ENCODE measurements at regions not wholly inside any gene's neighbourhood (a gene's known extent, or its start where the extent isn't known, plus 50 kb on each side); places are given as distances from the start of the nearest gene placed in this dataset.

- no TSS peak for BruUV-seq (replicated peaks)
- intact Hi-C loops (cut with micrococcal nuclease; ENCODE audit: unreplicated experiment), result no loop called here
- CTCF ChIA-PET (ENCODE audit: low intra/inter-chr PET ratio, low total read pairs), result no interaction called here
- POLR2A ChIA-PET, result no interaction called here
- WGBS (ENCODE audit: low lambda C conversion rate), result 2% methylated on average over 5 of the region's 5 CpGs
- Histone ChIP-seq H2AFZ (ENCODE audit: low read length) (no peak overlapping the region), H3K36me3 (replicated peaks in 1 of 2; ENCODE audit: control insufficient read depth in 1 of 2, insufficient read depth in 2 of 2, low read length in 2 of 2) (no peaks in the 10 kb centered on the region), H3K4me1 (ENCODE audit: insufficient read depth, low read length) (no peaks in the 10 kb centered on the region), H3K79me2 (ENCODE audit: insufficient read depth, low read length) (no peaks in the 10 kb centered on the region), H3K27ac (ENCODE audit: extremely low read length, insufficient read depth, low read length) (no peak overlapping the region), H3K9ac (ENCODE audit: insufficient read depth, low read depth, low read length) (no peak overlapping the region), H3K27me3 (ENCODE audit: control insufficient read depth in 1 of 2, insufficient read depth in 2 of 2, low read length in 2 of 2) (no peaks in the 10 kb centered on the region), H3K4me2 (ENCODE audit: low read depth, low read length) (no peak overlapping the region), H4K20me1 (ENCODE audit: insufficient read depth, low read length) (no peaks in the 10 kb centered on the region), H3K9me3 (ENCODE audit: low read length) (no peaks in the 10 kb centered on the region), H3K4me3 (replicated peaks in 1 of 3; ENCODE audit: insufficient read depth in 1 of 3, low read depth in 2 of 3, low read length in 3 of 3) (no peak overlapping the region)
- DNase-seq (ENCODE audit: low spot score) (no peak), FAIRE-seq (no peak), ATAC-seq (no peak)
- TF ChIP-seq ZNF746 (CRISPR knock-in tag; IDR thresholded peaks at IDR 0.05), result no peak
- TF ChIP-seq CHD4 (IDR thresholded peaks at IDR 0.05; ENCODE audit: borderline replicate concordance, low read length), result no peak
- no peak for TF ChIP-seq ATF7 (IDR thresholded peaks at IDR 0.05)
- no peak for TF ChIP-seq ATF7 (CRISPR knock-in tag; IDR thresholded peaks at IDR 0.05)
- no peak for TF ChIP-seq ZEB1 (IDR thresholded peaks at IDR 0.05; ENCODE audit: insufficient replicate concordance, low read depth)
- no peak for TF ChIP-seq PRMT3 (CRISPR knock-in tag; IDR thresholded peaks at IDR 0.05; ENCODE audit: borderline replicate concordance, low read depth)
- TF ChIP-seq ELF3 (CRISPR knock-in tag; IDR thresholded peaks at IDR 0.05), result no peak
- no peak for TF ChIP-seq MIER2 (CRISPR knock-in tag; IDR thresholded peaks at IDR 0.05)
- TF ChIP-seq ZNF180 (CRISPR knock-in tag; IDR thresholded peaks at IDR 0.05; ENCODE audit: borderline replicate concordance, low read depth), result no peak
- in situ Hi-C loops (cut with HindIII; ENCODE audit: extremely low pct_ligation_motif_present, low pct_unique_long_range_greater_than_20kb), result no loop called here
Observed at GRCh38 chr13:59250336-59251189, 913.2 kb downstream of the DIAPH3 start.

All from HepG2 (cell line).